AG09319 (cell line): ENCODE measurements at regions not wholly inside any gene's neighbourhood (a gene's known extent, or its start where the extent isn't known, plus 50 kb on each side); places are given as distances from the start of the nearest gene placed in this dataset.
"Not testable (repeated sequence)": the region's sequence is repeated elsewhere in the genome, so short reads cannot be mapped to it uniquely, and the experiment has no call there.

Experiments
- DNase-seq: peaks from one replicate; pipeline ENCODE4 v3.0.0-alpha.2; 2010; ENCODE audit warnings: low read depth; ENCODE audit errors: extremely low read depth
- CTCF ChIP-seq: IDR thresholded peaks from 2 replicates; pipeline ENCODE4 v1.5.1; 2011; ENCODE audit warnings: low read depth, mild to moderate bottlenecking, inconsistent platforms, low read length, moderate library complexity

- peak; percentile 12 for DNase-seq
- peak; percentile 83 for TF ChIP-seq CTCF
Observed at GRCh38 chr9:113737517-113738271, 138.4 kb upstream of the ZNF618 start.

GRCh38 chr9:113738496-113738892 is 137.6 kb upstream of the ZNF618 start:
- DNase-seq = no peak
- no peak for TF ChIP-seq CTCF

- no peak for TF ChIP-seq CTCF
- DNase-seq = no peak
Observed at GRCh38 chr9:113738893-113739604, 137.1 kb upstream of the ZNF618 start.

GRCh38 chr9:113739605-113740507 is 136.3 kb upstream of the ZNF618 start:
- DNase-seq = not testable (repeated sequence)

- peak; percentile 7 for DNase-seq
Observed at GRCh38 chr9:113740508-113741500, 135.3 kb upstream of the ZNF618 start.

- DNase-seq = no peak
- TF ChIP-seq CTCF = no peak
Observed at GRCh38 chr9:113741886-113742854, 133.9 kb upstream of the ZNF618 start.

- DNase-seq = no peak
- no peak for TF ChIP-seq CTCF
Observed at GRCh38 chr9:113742878-113743277, 133.2 kb upstream of the ZNF618 start.
